T-helper 1 cell (primary cell): ENCODE measurements at regions not wholly inside any gene's neighbourhood (a gene's known extent, or its start where the extent isn't known, plus 50 kb on each side); places are given as distances from the start of the nearest gene placed in this dataset.

Source experiments
- DNase-seq, 5 donors: peaks; one replicate each; pipeline ENCODE4 v3.0.0-alpha.2; 2012 to 2020

- DNase-seq = no peak
These were observed 685.5 kb downstream of the CPS1 start for GRCh38 chr2:211241891-211242290.

GRCh38 chr2:211247751-211248150 lies 691.4 kb downstream of the CPS1 start:
- no peak for DNase-seq

- no peak for DNase-seq
These were observed 692.4 kb downstream of the CPS1 start for GRCh38 chr2:211248841-211249240.

- DNase-seq = no peak
These were observed 694.6 kb downstream of the CPS1 start for GRCh38 chr2:211251016-211251415.

- DNase-seq = no peak
These were observed 702.4 kb downstream of the CPS1 start for GRCh38 chr2:211258646-211259335.

- DNase-seq = no peak
These were observed 703.6 kb downstream of the CPS1 start for GRCh38 chr2:211259831-211260476.

GRCh38 chr2:211270257-211270656 lies 713.9 kb downstream of the CPS1 start:
- no peak for DNase-seq

- no peak for DNase-seq
These were observed 725.2 kb downstream of the CPS1 start for GRCh38 chr2:211281430-211282073.

- no peak for DNase-seq
These were observed 746.3 kb downstream of the CPS1 start for GRCh38 chr2:211302676-211303075.

- DNase-seq = no peak
These were observed 750.5 kb downstream of the CPS1 start for GRCh38 chr2:211306929-211307328.
